Thoracic aorta (tissue), 2 donors: ENCODE measurements at regions not wholly inside any gene's neighbourhood (a gene's known extent, or its start where the extent isn't known, plus 50 kb on each side); places are given as distances from the start of the nearest gene placed in this dataset.

Experiments
- ATAC-seq: fragments of 150-250 bp; one replicate; pipeline ENCODE4 v1.8.0; 2017; ENCODE audit warnings: low read depth; ENCODE audit not compliant: insufficient number of reproducible peaks, low FRiP score
- DNase-seq: peaks from one replicate; pipeline ENCODE4 v3.0.0-alpha.2; 2020; ENCODE audit warnings: low spot score
- H3K27ac ChIP-seq, 2 donors: fragments of 200-600 bp; sonication (generic); 1 replicate in 1 of 2; 2 replicates in 1 of 2; pipeline ENCODE4 v1.5.1; 2016; ENCODE audit warnings: mild to moderate bottlenecking in 2 of 2, moderate library complexity in 2 of 2
- H3K27me3 ChIP-seq: fragments of 200-600 bp; sonication (generic); replicated peaks from 2 replicates; pipeline ENCODE4 v1.6.0; 2016; ENCODE audit warnings: mild to moderate bottlenecking; ENCODE audit not compliant: insufficient read depth
- H3K36me3 ChIP-seq: fragments of 200-600 bp; sonication (generic); one replicate; pipeline ENCODE4 v1.5.1; 2016
- H3K4me1 ChIP-seq, 2 donors: fragments of 200-600 bp; sonication (generic); 1 replicate in 1 of 2; 2 replicates in 1 of 2; pipeline versions ENCODE4 v1.5.1 to v1.6.0; 2016; ENCODE audit warnings: low read depth in 2 of 2, mild to moderate bottlenecking in 1 of 2; ENCODE audit not compliant: control insufficient read depth in 1 of 2
- H3K4me3 ChIP-seq: fragments of 200-600 bp; sonication (generic); 2 replicates; pipeline ENCODE4 v1.5.1; 2016; ENCODE audit warnings: mild to moderate bottlenecking
- H3K9me3 ChIP-seq: fragments of 200-600 bp; sonication (generic); 2 replicates; pipeline ENCODE4 v1.5.1; 2016
- CTCF ChIP-seq: fragments of 200-600 bp; sonication (generic); IDR thresholded peaks from one replicate; pipeline ENCODE4 v1.5.1; 2019; ENCODE audit warnings: antibody characterized with exemption

GRCh38 chr4:96566755-96567154 is 726.9 kb downstream of the PDHA2 start:
- Histone ChIP-seq H3K4me3 (no peak overlapping the region), H3K4me1 (no peaks in the 10 kb centered on the region), H3K27ac (no peak overlapping the region), H3K36me3 (no peaks in the 10 kb centered on the region), H3K9me3 (no peaks in the 10 kb centered on the region), H3K27me3 (no peaks in the 10 kb centered on the region)
- ATAC-seq (no peak), DNase-seq (no peak)
- TF ChIP-seq CTCF = no peak

GRCh38 chr4:96585304-96585703 is 745.4 kb downstream of the PDHA2 start:
- DNase-seq (no peak), ATAC-seq (no peak)
- no peak overlapping the region for H3K4me3 ChIP-seq
- H3K27ac ChIP-seq = no peak overlapping the region
- H3K4me1 ChIP-seq = no peaks in the 10 kb centered on the region
- no peaks in the 10 kb centered on the region for H3K9me3 ChIP-seq
- no peaks in the 10 kb centered on the region for H3K36me3 ChIP-seq
- no peak for TF ChIP-seq CTCF
- H3K27me3 ChIP-seq = no peaks in the 10 kb centered on the region

- ATAC-seq = peak; percentile 60
- Histone ChIP-seq H3K27me3 (no peaks in the 10 kb centered on the region), H3K4me3 (no peak overlapping the region), H3K27ac (no peak overlapping the region), H3K4me1 (no peaks in the 10 kb centered on the region), H3K9me3 (no peaks in the 10 kb centered on the region), H3K36me3 (no peaks in the 10 kb centered on the region)
- no peak for TF ChIP-seq CTCF
- no peak for DNase-seq
Measured at GRCh38 chr4:96593422-96593821, 753.5 kb downstream of the PDHA2 start.

GRCh38 chr4:96598465-96598864 is 758.6 kb downstream of the PDHA2 start:
- H3K27me3 ChIP-seq = no peaks in the 10 kb centered on the region
- H3K4me1 ChIP-seq = no peaks in the 10 kb centered on the region
- ATAC-seq (no peak), DNase-seq (no peak)
- H3K9me3 ChIP-seq = no peaks in the 10 kb centered on the region
- H3K4me3 ChIP-seq = no peak overlapping the region
- TF ChIP-seq CTCF = no peak
- H3K27ac ChIP-seq = no peak overlapping the region
- H3K36me3 ChIP-seq = no peaks in the 10 kb centered on the region

- no peak for TF ChIP-seq CTCF
- no peak for DNase-seq
- ATAC-seq = no peak
- no peaks in the 10 kb centered on the region for H3K36me3 ChIP-seq
- no peak overlapping the region for H3K27ac ChIP-seq
- no peaks in the 10 kb centered on the region for H3K27me3 ChIP-seq
- no peaks in the 10 kb centered on the region for H3K4me1 ChIP-seq
- no peaks in the 10 kb centered on the region for H3K9me3 ChIP-seq
- no peak overlapping the region for H3K4me3 ChIP-seq
Measured at GRCh38 chr4:96599752-96600151, 759.9 kb downstream of the PDHA2 start.
